Right lobe of liver (tissue), 4 donors: ENCODE measurements at regions not wholly inside any gene's neighbourhood (a gene's known extent, or its start where the extent isn't known, plus 50 kb on each side); places are given as distances from the start of the nearest gene placed in this dataset.

ENCODE experiments used
- POLR2A ChIP-seq: fragments of 450-650 bp; IDR thresholded peaks from one replicate; pipeline ENCODE4 v1.6.1; 2017; ENCODE audit warnings: antibody characterized with exemption, mild to moderate bottlenecking
- TF ChIP-seq, protein P1 (sequence below), 4 donors: fragments of 200-600 bp in 3 of 4; fragments of 450-650 bp in 1 of 4; IDR thresholded peaks; one replicate each; pipeline versions ENCODE4 v1.5.1 to v1.8.0; 2016 to 2022; ENCODE audit warnings: antibody characterized with exemption in 4 of 4, mild to moderate bottlenecking in 2 of 4
- donor health status: DM: no; HTN: no; CAD: no.
- donor health status: DM: no; HTN: no; CAD: no.
- donor health status: DM: no; HTN: yes; CAD: no.

DNA sequence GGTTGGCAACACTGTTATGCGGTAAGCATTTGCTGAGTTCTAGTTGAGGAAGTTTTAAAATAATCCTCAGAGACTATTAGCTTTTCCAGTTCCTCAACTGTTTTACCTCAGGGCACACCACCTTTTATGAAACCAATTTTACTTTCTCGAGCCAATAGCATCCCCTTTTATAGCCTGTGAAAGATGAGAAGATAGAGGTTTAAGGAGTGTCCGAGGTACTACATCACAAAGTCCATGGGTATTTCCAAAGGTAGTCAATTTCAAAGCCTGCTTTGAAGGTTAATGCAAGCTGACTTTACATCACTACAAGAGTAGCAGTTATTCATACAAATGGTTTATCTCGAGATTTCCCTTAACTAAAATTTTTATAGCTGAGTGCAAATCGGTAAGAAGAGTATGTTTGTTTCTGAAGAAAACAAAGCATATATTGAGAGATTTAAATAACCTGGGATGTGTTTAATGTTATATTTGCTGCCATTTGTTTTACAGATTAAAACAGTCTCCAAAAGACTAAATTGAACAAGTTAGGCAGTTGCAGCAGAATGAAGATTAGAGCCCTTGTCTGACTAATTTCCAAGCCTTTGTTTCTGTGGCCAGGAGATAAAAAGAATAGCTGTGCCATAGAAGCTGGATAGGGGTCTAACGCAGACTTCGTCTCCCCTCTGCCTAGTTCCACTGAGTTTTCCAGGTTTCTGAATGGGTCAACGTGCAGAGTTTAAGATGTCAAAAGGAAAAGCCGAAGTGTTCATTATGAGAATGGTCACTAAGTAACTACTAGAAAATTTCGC is 74.7 kb upstream of the TRPC4 start:
- TF ChIP-seq, protein P1, sequence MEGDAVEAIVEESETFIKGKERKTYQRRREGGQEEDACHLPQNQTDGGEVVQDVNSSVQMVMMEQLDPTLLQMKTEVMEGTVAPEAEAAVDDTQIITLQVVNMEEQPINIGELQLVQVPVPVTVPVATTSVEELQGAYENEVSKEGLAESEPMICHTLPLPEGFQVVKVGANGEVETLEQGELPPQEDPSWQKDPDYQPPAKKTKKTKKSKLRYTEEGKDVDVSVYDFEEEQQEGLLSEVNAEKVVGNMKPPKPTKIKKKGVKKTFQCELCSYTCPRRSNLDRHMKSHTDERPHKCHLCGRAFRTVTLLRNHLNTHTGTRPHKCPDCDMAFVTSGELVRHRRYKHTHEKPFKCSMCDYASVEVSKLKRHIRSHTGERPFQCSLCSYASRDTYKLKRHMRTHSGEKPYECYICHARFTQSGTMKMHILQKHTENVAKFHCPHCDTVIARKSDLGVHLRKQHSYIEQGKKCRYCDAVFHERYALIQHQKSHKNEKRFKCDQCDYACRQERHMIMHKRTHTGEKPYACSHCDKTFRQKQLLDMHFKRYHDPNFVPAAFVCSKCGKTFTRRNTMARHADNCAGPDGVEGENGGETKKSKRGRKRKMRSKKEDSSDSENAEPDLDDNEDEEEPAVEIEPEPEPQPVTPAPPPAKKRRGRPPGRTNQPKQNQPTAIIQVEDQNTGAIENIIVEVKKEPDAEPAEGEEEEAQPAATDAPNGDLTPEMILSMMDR (IDR thresholded peaks at IDR 0.05) = no peak
- no peak for TF ChIP-seq POLR2A
